ENCODE measurements at regions not wholly inside any gene's neighbourhood (a gene's known extent, or its start where the extent isn't known, plus 50 kb on each side); places are given as distances from the start of the nearest gene placed in this dataset.

GRCh38 chr20:22805996-22806395, 221.6 kb upstream of the FOXA2 start:
- ChIA-PET POLR2A (no interaction called here), CTCF (interaction anchor here (0.6 kb wide), 1 partner anchor 184 kb away, joined by 3 read pairs; no protein-coding TSS in a partner anchor)
- no peak for DNase-seq (ENCODE audit: extremely low spot score)
- TF ChIP-seq FOXK2 (IDR thresholded peaks at IDR 0.05): no peak
- no peak for TF ChIP-seq SP1 (IDR thresholded peaks at IDR 0.05)
- TF ChIP-seq HDGF (IDR thresholded peaks at IDR 0.05; ENCODE audit: borderline replicate concordance): no peak
- TF ChIP-seq L3MBTL2 (conservative IDR thresholded peaks at IDR 0.05): no peak
- no peak for TF ChIP-seq PKNOX1 (IDR thresholded peaks at IDR 0.05)
- no peak for TF ChIP-seq CTBP1 (IDR thresholded peaks at IDR 0.05; ENCODE audit: borderline replicate concordance)
- no peak for TF ChIP-seq LEF1 (IDR thresholded peaks at IDR 0.05; ENCODE audit: borderline replicate concordance)
- no peak for TF ChIP-seq ARNT (IDR thresholded peaks at IDR 0.05)
- no peak for TF ChIP-seq BHLHE40 (IDR thresholded peaks at IDR 0.05; ENCODE audit: borderline replicate concordance)
- no peak for TF ChIP-seq FOXA1 (IDR thresholded peaks at IDR 0.05)
- TF ChIP-seq ELF4 (IDR thresholded peaks at IDR 0.05): no peak
- no peak for TF ChIP-seq SUZ12 (IDR thresholded peaks at IDR 0.05)
- no peak for TF ChIP-seq TARDBP (IDR thresholded peaks at IDR 0.05)
- TF ChIP-seq ZNF384 (IDR thresholded peaks at IDR 0.05): no peak
- no peak for TF ChIP-seq NFRKB (IDR thresholded peaks at IDR 0.05)
- TF ChIP-seq FOXM1 (IDR thresholded peaks at IDR 0.05; ENCODE audit: borderline replicate concordance): no peak

GRCh38 chr20:22807045-22807444, 222.7 kb upstream of the FOXA2 start:
- TF ChIP-seq SUZ12 (IDR thresholded peaks at IDR 0.05): no peak
- no peak for TF ChIP-seq NFRKB (IDR thresholded peaks at IDR 0.05)
- TF ChIP-seq ELF4 (IDR thresholded peaks at IDR 0.05): no peak
- no peak for TF ChIP-seq CTBP1 (IDR thresholded peaks at IDR 0.05; ENCODE audit: borderline replicate concordance)
- ChIA-PET POLR2A (no interaction called here), CTCF (no interaction called here)
- no peak for DNase-seq (ENCODE audit: extremely low spot score)

GRCh38 chr20:22807646-22808244, 223.4 kb upstream of the FOXA2 start:
- no peak for DNase-seq (ENCODE audit: extremely low spot score)
- POLR2A ChIA-PET: no interaction called here
- CTCF ChIA-PET: no interaction called here
- TF ChIP-seq CTBP1 (IDR thresholded peaks at IDR 0.05; ENCODE audit: borderline replicate concordance) (no peak), FOXA1 (IDR thresholded peaks at IDR 0.05) (no peak), TARDBP (IDR thresholded peaks at IDR 0.05) (no peak), SUZ12 (IDR thresholded peaks at IDR 0.05) (no peak), FOXK2 (IDR thresholded peaks at IDR 0.05) (no peak), SP1 (IDR thresholded peaks at IDR 0.05) (no peak), BHLHE40 (IDR thresholded peaks at IDR 0.05; ENCODE audit: borderline replicate concordance) (no peak), HDGF (IDR thresholded peaks at IDR 0.05; ENCODE audit: borderline replicate concordance) (no peak), ZNF384 (IDR thresholded peaks at IDR 0.05) (no peak), L3MBTL2 (conservative IDR thresholded peaks at IDR 0.05) (no peak), ELF4 (IDR thresholded peaks at IDR 0.05) (no peak), LEF1 (IDR thresholded peaks at IDR 0.05; ENCODE audit: borderline replicate concordance) (no peak), FOXM1 (IDR thresholded peaks at IDR 0.05; ENCODE audit: borderline replicate concordance) (no peak), ARNT (IDR thresholded peaks at IDR 0.05) (no peak), NFRKB (IDR thresholded peaks at IDR 0.05) (no peak), PKNOX1 (IDR thresholded peaks at IDR 0.05) (no peak)

GRCh38 chr20:22808628-22809027, 224.3 kb upstream of the FOXA2 start:
- ChIA-PET CTCF (no interaction called here), POLR2A (no interaction called here)
- TF ChIP-seq ARNT (IDR thresholded peaks at IDR 0.05) (no peak), TARDBP (IDR thresholded peaks at IDR 0.05) (no peak), NFRKB (IDR thresholded peaks at IDR 0.05) (no peak), ZNF384 (IDR thresholded peaks at IDR 0.05) (no peak), CTBP1 (IDR thresholded peaks at IDR 0.05; ENCODE audit: borderline replicate concordance) (no peak), BHLHE40 (IDR thresholded peaks at IDR 0.05; ENCODE audit: borderline replicate concordance) (no peak), PKNOX1 (IDR thresholded peaks at IDR 0.05) (no peak), SP1 (IDR thresholded peaks at IDR 0.05) (no peak), FOXK2 (IDR thresholded peaks at IDR 0.05) (no peak), LEF1 (IDR thresholded peaks at IDR 0.05; ENCODE audit: borderline replicate concordance) (no peak), HDGF (IDR thresholded peaks at IDR 0.05; ENCODE audit: borderline replicate concordance) (no peak), ELF4 (IDR thresholded peaks at IDR 0.05) (no peak), FOXA1 (IDR thresholded peaks at IDR 0.05) (no peak), L3MBTL2 (conservative IDR thresholded peaks at IDR 0.05) (no peak), SUZ12 (IDR thresholded peaks at IDR 0.05) (no peak), FOXM1 (IDR thresholded peaks at IDR 0.05; ENCODE audit: borderline replicate concordance) (no peak)
- DNase-seq (ENCODE audit: extremely low spot score): no peak

GRCh38 chr20:22810030-22810429, 225.1 kb upstream of the SSTR4 start:
- TF ChIP-seq SUZ12 (IDR thresholded peaks at IDR 0.05): no peak
- TF ChIP-seq LEF1 (IDR thresholded peaks at IDR 0.05; ENCODE audit: borderline replicate concordance): no peak
- TF ChIP-seq FOXK2 (IDR thresholded peaks at IDR 0.05): no peak
- no peak for TF ChIP-seq SP1 (IDR thresholded peaks at IDR 0.05)
- TF ChIP-seq ZNF384 (IDR thresholded peaks at IDR 0.05): no peak
- CTCF ChIA-PET: no interaction called here
- DNase-seq (ENCODE audit: extremely low spot score): no peak
- POLR2A ChIA-PET: no interaction called here

All from HEK293T (cell line).